HEK293 (cell line): ENCODE measurements at regions not wholly inside any gene's neighbourhood (a gene's known extent, or its start where the extent isn't known, plus 50 kb on each side); places are given as distances from the start of the nearest gene placed in this dataset.

Source experiments
- MZF1 ChIP-seq: fragments of 450-650 bp; formaldehyde crosslinking; IDR thresholded peaks from 2 replicates; pipeline ENCODE4 v1.5.1; 2017; ENCODE audit warnings: missing biosample characterization, missing genetic modification characterization, borderline replicate concordance
- RBAK ChIP-seq: fragments of 450-650 bp; formaldehyde crosslinking; IDR thresholded peaks from 2 replicates; pipeline ENCODE4 v1.5.1; 2016; ENCODE audit warnings: missing biosample characterization, missing genetic modification characterization
- YY1 ChIP-seq: fragments of 450-650 bp; formaldehyde crosslinking; IDR thresholded peaks from 2 replicates; pipeline ENCODE4 v1.5.1; 2018; ENCODE audit warnings: missing biosample characterization, missing genetic modification characterization
- ZFP69B ChIP-seq: fragments of 450-650 bp; formaldehyde crosslinking; IDR thresholded peaks from 2 replicates; pipeline ENCODE4 v1.5.1; 2016; ENCODE audit warnings: missing biosample characterization, missing genetic modification characterization
- ZNF121 ChIP-seq: fragments of 450-650 bp; formaldehyde crosslinking; IDR thresholded peaks from 2 replicates; pipeline ENCODE4 v1.5.1; 2016; ENCODE audit warnings: missing biosample characterization, missing genetic modification characterization
- ZNF146 ChIP-seq: fragments of 450-650 bp; formaldehyde crosslinking; IDR thresholded peaks from 2 replicates; pipeline ENCODE4 v1.5.1; 2016; ENCODE audit warnings: missing biosample characterization, missing genetic modification characterization
- ZNF510 ChIP-seq: fragments of 450-650 bp; formaldehyde crosslinking; IDR thresholded peaks from 2 replicates; pipeline ENCODE4 v1.5.1; 2018; ENCODE audit warnings: mild to moderate bottlenecking, missing genetic modification characterization, missing biosample characterization; ENCODE audit not compliant: insufficient replicate concordance
- ZNF596 ChIP-seq: fragments of 450-650 bp; IDR thresholded peaks from 2 replicates; pipeline ENCODE4 v1.5.0; 2018; ENCODE audit warnings: missing biosample characterization, mild to moderate bottlenecking, missing genetic modification characterization, moderate library complexity
- TF ChIP-seq, protein P1 (sequence below): fragments of 450-650 bp; formaldehyde crosslinking; IDR thresholded peaks from 2 replicates; pipeline ENCODE4 v1.5.1; 2016; ENCODE audit warnings: missing biosample characterization, missing genetic modification characterization
- TF ChIP-seq, protein P2 (sequence below): fragments of 450-650 bp; formaldehyde crosslinking; IDR thresholded peaks from 2 replicates; pipeline ENCODE4 v1.5.1; 2016; ENCODE audit warnings: missing biosample characterization, missing genetic modification characterization
- TF ChIP-seq, protein P3 (sequence below): fragments of 450-650 bp; formaldehyde crosslinking; IDR thresholded peaks from 2 replicates; pipeline ENCODE4 v1.5.1; 2016; ENCODE audit warnings: missing biosample characterization, missing genetic modification characterization

DNA sequence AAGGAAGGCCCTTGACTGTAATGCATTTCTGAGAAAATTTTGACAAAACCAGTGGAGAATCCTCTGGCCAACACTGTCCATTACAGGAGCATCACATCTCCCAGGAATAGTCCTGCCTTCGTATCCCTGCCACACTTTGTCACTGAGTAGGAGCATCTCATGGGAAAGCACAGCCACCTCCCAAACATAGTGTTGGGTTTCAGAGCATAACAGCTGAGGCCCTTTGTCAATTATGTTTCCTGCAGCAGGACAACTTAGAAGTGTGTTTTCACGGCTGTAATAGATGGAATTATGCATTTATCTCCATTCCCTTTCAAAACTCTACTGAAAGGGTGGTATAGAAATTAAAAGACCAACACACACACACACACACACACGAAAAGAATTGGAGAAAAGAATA, 91.1 kb upstream of the SMAD1 start:
- no peak for TF ChIP-seq ZNF510 (tag by site-specific recombination)
- TF ChIP-seq ZFP69B: no peak
- TF ChIP-seq, protein P1, sequence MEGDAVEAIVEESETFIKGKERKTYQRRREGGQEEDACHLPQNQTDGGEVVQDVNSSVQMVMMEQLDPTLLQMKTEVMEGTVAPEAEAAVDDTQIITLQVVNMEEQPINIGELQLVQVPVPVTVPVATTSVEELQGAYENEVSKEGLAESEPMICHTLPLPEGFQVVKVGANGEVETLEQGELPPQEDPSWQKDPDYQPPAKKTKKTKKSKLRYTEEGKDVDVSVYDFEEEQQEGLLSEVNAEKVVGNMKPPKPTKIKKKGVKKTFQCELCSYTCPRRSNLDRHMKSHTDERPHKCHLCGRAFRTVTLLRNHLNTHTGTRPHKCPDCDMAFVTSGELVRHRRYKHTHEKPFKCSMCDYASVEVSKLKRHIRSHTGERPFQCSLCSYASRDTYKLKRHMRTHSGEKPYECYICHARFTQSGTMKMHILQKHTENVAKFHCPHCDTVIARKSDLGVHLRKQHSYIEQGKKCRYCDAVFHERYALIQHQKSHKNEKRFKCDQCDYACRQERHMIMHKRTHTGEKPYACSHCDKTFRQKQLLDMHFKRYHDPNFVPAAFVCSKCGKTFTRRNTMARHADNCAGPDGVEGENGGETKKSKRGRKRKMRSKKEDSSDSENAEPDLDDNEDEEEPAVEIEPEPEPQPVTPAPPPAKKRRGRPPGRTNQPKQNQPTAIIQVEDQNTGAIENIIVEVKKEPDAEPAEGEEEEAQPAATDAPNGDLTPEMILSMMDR (tag by site-specific recombination): no peak
- no peak for TF ChIP-seq ZNF596
- TF ChIP-seq, protein P2, sequence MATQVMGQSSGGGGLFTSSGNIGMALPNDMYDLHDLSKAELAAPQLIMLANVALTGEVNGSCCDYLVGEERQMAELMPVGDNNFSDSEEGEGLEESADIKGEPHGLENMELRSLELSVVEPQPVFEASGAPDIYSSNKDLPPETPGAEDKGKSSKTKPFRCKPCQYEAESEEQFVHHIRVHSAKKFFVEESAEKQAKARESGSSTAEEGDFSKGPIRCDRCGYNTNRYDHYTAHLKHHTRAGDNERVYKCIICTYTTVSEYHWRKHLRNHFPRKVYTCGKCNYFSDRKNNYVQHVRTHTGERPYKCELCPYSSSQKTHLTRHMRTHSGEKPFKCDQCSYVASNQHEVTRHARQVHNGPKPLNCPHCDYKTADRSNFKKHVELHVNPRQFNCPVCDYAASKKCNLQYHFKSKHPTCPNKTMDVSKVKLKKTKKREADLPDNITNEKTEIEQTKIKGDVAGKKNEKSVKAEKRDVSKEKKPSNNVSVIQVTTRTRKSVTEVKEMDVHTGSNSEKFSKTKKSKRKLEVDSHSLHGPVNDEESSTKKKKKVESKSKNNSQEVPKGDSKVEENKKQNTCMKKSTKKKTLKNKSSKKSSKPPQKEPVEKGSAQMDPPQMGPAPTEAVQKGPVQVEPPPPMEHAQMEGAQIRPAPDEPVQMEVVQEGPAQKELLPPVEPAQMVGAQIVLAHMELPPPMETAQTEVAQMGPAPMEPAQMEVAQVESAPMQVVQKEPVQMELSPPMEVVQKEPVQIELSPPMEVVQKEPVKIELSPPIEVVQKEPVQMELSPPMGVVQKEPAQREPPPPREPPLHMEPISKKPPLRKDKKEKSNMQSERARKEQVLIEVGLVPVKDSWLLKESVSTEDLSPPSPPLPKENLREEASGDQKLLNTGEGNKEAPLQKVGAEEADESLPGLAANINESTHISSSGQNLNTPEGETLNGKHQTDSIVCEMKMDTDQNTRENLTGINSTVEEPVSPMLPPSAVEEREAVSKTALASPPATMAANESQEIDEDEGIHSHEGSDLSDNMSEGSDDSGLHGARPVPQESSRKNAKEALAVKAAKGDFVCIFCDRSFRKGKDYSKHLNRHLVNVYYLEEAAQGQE: no peak
- TF ChIP-seq, protein P3, sequence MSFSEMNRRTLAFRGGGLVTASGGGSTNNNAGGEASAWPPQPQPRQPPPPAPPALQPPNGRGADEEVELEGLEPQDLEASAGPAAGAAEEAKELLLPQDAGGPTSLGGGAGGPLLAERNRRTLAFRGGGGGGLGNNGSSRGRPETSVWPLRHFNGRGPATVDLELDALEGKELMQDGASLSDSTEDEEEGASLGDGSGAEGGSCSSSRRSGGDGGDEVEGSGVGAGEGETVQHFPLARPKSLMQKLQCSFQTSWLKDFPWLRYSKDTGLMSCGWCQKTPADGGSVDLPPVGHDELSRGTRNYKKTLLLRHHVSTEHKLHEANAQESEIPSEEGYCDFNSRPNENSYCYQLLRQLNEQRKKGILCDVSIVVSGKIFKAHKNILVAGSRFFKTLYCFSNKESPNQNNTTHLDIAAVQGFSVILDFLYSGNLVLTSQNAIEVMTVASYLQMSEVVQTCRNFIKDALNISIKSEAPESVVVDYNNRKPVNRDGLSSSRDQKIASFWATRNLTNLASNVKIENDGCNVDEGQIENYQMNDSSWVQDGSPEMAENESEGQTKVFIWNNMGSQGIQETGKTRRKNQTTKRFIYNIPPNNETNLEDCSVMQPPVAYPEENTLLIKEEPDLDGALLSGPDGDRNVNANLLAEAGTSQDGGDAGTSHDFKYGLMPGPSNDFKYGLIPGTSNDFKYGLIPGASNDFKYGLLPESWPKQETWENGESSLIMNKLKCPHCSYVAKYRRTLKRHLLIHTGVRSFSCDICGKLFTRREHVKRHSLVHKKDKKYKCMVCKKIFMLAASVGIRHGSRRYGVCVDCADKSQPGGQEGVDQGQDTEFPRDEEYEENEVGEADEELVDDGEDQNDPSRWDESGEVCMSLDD: no peak
- TF ChIP-seq YY1 (tag by site-specific recombination): no peak
- TF ChIP-seq MZF1 (tag by site-specific recombination): no peak
- no peak for TF ChIP-seq RBAK (tag by site-specific recombination)
- TF ChIP-seq ZNF146: no peak
- no peak for TF ChIP-seq ZNF121
